ENCODE measurements at regions not wholly inside any gene's neighbourhood (a gene's known extent, or its start where the extent isn't known, plus 50 kb on each side); places are given as distances from the start of the nearest gene placed in this dataset.

GRCh38 chr12:13784504-13784903 is 196.9 kb downstream of the GRIN2B start:
- no peaks in the 10 kb centered on the region for H3K9me3 ChIP-seq (ENCODE audit: low read depth)
- WGBS (ENCODE audit: low lambda C conversion rate, missing lambda C conversion rate) = 100% methylated on average over 1 of the region's 1 CpG
- no peaks in the 10 kb centered on the region for H3K9me2 ChIP-seq (replicated peaks; ENCODE audit: insufficient read depth)
- H3K36me3 ChIP-seq (replicated peaks; ENCODE audit: insufficient read depth, low read depth) = no peaks in the 10 kb centered on the region
- no peaks in the 10 kb centered on the region for H3K79me2 ChIP-seq
- peaks cover 8% of the 10 kb centered on the region for H3K4me1 ChIP-seq (ENCODE audit: insufficient read depth)
- no peaks in the 10 kb centered on the region for H3K27me3 ChIP-seq
- DNase-seq (ENCODE audit: low spot score) = no peak
- no peaks in the 10 kb centered on the region for H4K20me1 ChIP-seq (ENCODE audit: insufficient read depth, poor library complexity, severe bottlenecking)
- H3K4me2 ChIP-seq = no peak overlapping the region
- no peak for TF ChIP-seq EZH2phosphoT487 (IDR thresholded peaks at IDR 0.05; ENCODE audit: low read depth, severe bottlenecking, unreplicated experiment)
- TF ChIP-seq EZH2 (IDR thresholded peaks at IDR 0.05; ENCODE audit: borderline replicate concordance) = no peak
- TF ChIP-seq CTCF (IDR thresholded peaks at IDR 0.05; ENCODE audit: poor library complexity) = no peak
- no peak overlapping the region for H3K27ac ChIP-seq
- no peak overlapping the region for H3K4me3 ChIP-seq
- H2AFZ ChIP-seq = no peak overlapping the region

DNA sequence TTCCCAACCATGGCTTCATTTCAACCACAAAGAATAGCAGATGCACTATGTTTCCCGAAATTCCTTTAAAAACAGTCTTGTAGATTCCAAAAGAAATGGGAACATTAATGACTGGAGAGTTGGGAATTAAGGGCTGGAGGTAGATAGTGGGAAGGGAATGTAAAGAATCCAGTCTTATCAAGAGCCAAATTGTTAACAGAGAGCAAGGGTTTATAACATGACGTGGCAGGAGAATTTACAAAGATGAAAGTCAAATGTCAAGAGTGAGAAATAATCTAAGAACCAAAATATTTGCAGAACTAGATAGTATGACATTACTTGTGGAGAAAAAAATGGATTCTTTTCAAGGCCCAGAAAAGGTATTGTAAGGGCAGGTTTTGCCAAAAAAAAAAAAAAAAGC is 200.9 kb downstream of the GRIN2B start:
- peaks cover 8% of the 10 kb centered on the region for H3K4me1 ChIP-seq (ENCODE audit: insufficient read depth)
- TF ChIP-seq EZH2phosphoT487 (IDR thresholded peaks at IDR 0.05; ENCODE audit: low read depth, severe bottlenecking, unreplicated experiment) = no peak
- TF ChIP-seq EZH2 (IDR thresholded peaks at IDR 0.05; ENCODE audit: borderline replicate concordance) = peak; percentile 38
- H3K9me3 ChIP-seq (ENCODE audit: low read depth) = no peaks in the 10 kb centered on the region
- H3K4me2 ChIP-seq = no peak overlapping the region
- no peak for DNase-seq (ENCODE audit: low spot score)
- no peak overlapping the region for H3K27ac ChIP-seq
- H3K36me3 ChIP-seq (replicated peaks; ENCODE audit: insufficient read depth, low read depth) = no peaks in the 10 kb centered on the region
- WGBS (ENCODE audit: low lambda C conversion rate, missing lambda C conversion rate) = 29% methylated on average over 2 of the region's 2 CpGs
- no peaks in the 10 kb centered on the region for H3K27me3 ChIP-seq
- no peak overlapping the region for H2AFZ ChIP-seq
- H3K4me3 ChIP-seq = no peak overlapping the region
- H3K9me2 ChIP-seq (replicated peaks; ENCODE audit: insufficient read depth) = no peaks in the 10 kb centered on the region
- no peaks in the 10 kb centered on the region for H4K20me1 ChIP-seq (ENCODE audit: insufficient read depth, poor library complexity, severe bottlenecking)
- H3K79me2 ChIP-seq = no peaks in the 10 kb centered on the region

DNA sequence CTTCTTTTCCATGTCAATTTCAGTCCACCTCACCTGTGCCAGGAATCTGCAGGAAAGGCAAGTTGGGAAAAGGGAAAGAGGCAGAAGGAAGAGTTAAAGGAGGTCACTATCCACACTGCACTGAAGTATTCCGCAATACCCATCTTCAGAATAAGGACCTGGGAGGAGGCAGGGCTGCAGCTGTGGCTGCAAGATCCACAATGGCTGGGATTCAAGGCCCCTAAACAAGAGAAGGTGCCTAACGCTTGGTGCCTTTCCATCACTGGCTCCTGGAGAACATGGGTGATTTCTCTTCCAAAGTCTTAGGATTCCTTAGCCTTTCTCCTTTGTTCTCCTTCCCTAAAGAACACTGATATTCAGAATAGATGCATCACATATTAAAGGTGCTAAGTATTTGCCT is 204.0 kb downstream of the GRIN2B start:
- peaks cover 8% of the 10 kb centered on the region for H3K4me1 ChIP-seq (ENCODE audit: insufficient read depth)
- H3K9me3 ChIP-seq (ENCODE audit: low read depth) = no peaks in the 10 kb centered on the region
- H3K27me3 ChIP-seq = no peaks in the 10 kb centered on the region
- no peak overlapping the region for H3K27ac ChIP-seq
- no peaks in the 10 kb centered on the region for H3K36me3 ChIP-seq (replicated peaks; ENCODE audit: insufficient read depth, low read depth)
- H3K9me2 ChIP-seq (replicated peaks; ENCODE audit: insufficient read depth) = no peaks in the 10 kb centered on the region
- DNase-seq (ENCODE audit: low spot score) = no peak
- H2AFZ ChIP-seq = no peak overlapping the region
- whole genome bisulfite sequencing (ENCODE audit: low lambda C conversion rate, missing lambda C conversion rate) = 88% methylated on average over 2 of the region's 2 CpGs
- no peaks in the 10 kb centered on the region for H3K79me2 ChIP-seq
- H3K4me2 ChIP-seq = no peak overlapping the region
- H3K4me3 ChIP-seq = no peak overlapping the region
- no peak for TF ChIP-seq CTCF (IDR thresholded peaks at IDR 0.05; ENCODE audit: poor library complexity)
- TF ChIP-seq EZH2 (IDR thresholded peaks at IDR 0.05; ENCODE audit: borderline replicate concordance) = no peak
- TF ChIP-seq EZH2phosphoT487 (IDR thresholded peaks at IDR 0.05; ENCODE audit: low read depth, severe bottlenecking, unreplicated experiment) = no peak
- no peaks in the 10 kb centered on the region for H4K20me1 ChIP-seq (ENCODE audit: insufficient read depth, poor library complexity, severe bottlenecking)

DNA sequence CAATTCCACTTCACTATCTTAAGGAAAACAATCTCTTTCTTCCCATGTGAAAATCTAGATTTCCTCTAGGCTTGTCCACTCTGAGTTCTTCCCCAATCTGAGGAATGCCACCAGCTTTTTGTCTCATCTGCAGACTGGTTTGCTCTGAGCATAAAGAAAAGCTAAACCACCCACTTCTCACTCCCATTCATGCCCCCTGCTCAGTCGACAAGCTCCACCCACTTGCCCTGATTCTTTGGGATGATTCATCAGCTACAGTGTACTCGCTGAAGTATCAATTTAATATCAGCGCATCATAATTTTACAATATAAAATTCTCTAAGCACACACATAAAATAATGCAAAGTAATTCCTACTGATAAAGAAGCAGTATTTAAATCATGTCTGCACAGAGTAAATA is 209.1 kb downstream of the GRIN2B start:
- WGBS (ENCODE audit: low lambda C conversion rate, missing lambda C conversion rate) = 76% methylated on average over 3 of the region's 3 CpGs
- TF ChIP-seq CTCF (IDR thresholded peaks at IDR 0.05; ENCODE audit: poor library complexity) = no peak
- TF ChIP-seq EZH2phosphoT487 (IDR thresholded peaks at IDR 0.05; ENCODE audit: low read depth, severe bottlenecking, unreplicated experiment) = no peak
- no peak for TF ChIP-seq EZH2 (IDR thresholded peaks at IDR 0.05; ENCODE audit: borderline replicate concordance)
- Histone ChIP-seq H3K4me2 (no peak overlapping the region), H3K4me3 (no peak overlapping the region), H3K9me2 (replicated peaks; ENCODE audit: insufficient read depth) (no peaks in the 10 kb centered on the region), H2AFZ (no peak overlapping the region), H3K4me1 (ENCODE audit: insufficient read depth) (no peaks in the 10 kb centered on the region), H3K27me3 (no peaks in the 10 kb centered on the region), H3K27ac (no peak overlapping the region), H3K36me3 (replicated peaks; ENCODE audit: insufficient read depth, low read depth) (no peaks in the 10 kb centered on the region), H3K79me2 (no peaks in the 10 kb centered on the region), H3K9me3 (ENCODE audit: low read depth) (no peaks in the 10 kb centered on the region), H4K20me1 (ENCODE audit: insufficient read depth, poor library complexity, severe bottlenecking) (no peaks in the 10 kb centered on the region)
- DNase-seq (ENCODE audit: low spot score) = no peak
